GM18909 (cell line): ENCODE measurements at regions not wholly inside any gene's neighbourhood (a gene's known extent, or its start where the extent isn't known, plus 50 kb on each side); places are given as distances from the start of the nearest gene placed in this dataset.
"Not testable (repeated sequence)": the region's sequence is repeated elsewhere in the genome, so short reads cannot be mapped to it uniquely, and the experiment has no call there.

Experiments used
- ATAC-seq: cut with Tn5 transposase; IDR thresholded peaks from one replicate; pipeline ENCODE4 v1.9.1; 2021; ENCODE audit warnings: mild to moderate bottlenecking; ENCODE audit not compliant: unreplicated experiment, poor library complexity

DNA sequence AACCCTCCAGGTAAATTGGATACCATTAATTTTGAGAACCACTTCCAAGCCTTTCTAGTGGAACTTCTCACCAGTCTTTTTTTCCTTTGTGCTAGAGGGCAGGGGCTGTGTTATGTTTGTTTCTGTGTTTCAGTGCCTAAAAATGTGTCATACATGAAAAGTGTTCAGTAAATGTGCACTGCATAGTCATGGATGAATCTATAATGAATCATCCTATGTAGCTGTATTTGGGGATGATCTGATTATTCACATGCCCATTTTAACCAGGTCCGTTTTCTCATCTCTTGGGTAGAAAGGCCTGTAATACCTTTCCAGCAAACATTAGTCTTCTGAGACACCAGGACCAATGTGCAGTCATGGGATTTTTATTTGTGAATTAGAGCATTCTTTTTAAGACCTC lies 583.0 kb upstream of the GOLIM4 start:
- no peak for ATAC-seq

DNA sequence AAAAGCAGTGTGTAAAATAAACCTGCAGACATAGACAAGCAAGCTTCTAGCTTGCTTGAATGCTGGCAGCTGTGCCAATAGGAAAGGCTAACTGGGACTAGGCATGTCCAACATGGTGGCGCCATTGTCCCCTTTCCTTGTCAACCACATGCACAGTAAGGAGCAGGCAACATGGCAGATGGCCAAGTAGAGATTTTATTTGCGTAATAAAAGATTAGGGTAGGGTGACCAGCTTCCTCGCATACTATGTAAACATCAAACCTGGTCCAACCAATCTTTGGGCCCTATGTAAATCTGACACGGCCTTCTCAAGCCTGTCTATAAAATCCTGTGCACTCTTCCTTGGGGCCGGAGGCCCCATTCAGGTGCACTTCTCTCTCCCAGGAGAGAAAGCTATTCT lies 575.4 kb upstream of the GOLIM4 start:
- no peak for ATAC-seq

DNA sequence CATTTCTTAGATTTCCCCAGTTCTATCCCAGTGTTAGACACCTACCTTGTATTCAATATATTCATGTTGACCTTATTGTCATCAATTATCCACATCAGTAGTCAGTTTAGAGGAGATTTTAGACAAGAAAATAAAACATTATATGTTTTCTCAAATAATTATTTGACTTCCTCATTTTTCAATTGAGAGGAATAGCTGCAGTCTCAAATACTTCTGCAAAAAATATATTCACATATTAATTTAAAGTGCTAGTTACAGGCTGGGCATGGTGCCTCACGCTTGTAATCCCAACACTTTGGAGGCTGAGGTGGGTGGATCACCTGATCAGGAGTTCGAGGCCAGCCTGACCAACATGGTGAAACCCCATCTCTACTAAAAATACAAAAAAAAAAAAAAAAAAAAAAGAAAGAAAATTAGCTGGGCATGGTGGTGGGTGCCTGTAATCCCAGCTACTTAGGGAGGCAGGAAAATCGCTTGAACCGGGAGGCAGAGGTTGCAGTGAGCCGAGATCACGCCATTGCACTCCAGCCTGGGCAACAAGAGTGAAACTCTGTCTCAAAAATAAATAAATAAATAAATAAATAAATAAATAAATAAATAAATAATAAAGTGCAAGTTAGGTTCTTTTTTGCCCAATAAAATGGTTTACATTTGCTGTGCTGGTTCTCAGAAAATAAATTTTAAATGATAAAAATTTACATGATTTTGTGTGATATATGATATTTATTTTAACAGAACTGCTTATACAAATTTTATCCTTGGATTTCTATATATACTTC lies 565.3 kb upstream of the GOLIM4 start:
- ATAC-seq: not testable (repeated sequence)

DNA sequence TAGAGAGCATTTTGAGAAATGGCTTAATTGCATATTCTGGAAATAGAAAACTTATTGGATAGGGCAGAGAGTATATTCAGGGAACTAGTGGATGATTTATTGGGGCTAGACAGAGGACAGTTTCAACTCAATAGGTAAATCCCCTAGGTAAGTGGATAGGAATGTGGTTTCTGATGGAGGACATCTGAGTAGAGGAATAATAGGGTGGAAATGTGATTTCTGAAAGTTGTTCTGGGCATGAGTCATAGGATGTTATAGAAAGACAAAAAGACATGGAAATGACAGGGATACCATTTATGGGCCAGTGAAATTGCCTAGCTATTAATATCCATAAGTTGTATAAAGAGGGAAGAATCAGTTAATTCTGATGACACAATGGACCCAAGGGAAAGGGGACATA lies 563.3 kb upstream of the GOLIM4 start:
- ATAC-seq: no peak

DNA sequence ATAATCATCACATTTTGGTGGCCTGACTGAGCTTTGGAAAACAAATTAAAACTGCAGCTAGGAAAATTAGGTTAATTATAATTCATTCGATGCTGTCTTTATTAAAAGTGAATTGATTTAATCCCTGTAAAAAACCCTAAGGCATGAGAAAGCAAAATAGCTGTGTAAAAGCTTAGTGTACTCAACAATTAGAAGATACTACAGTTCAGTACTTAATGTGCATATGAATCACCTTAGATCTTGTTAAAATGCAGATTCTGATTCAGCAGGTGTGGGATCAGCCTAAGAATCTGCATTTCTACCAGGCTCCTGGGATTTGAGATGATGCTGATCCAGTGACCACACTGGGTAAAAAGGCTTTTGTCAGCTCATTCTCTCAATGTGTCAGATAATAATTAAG lies 559.9 kb upstream of the GOLIM4 start:
- no peak for ATAC-seq

DNA sequence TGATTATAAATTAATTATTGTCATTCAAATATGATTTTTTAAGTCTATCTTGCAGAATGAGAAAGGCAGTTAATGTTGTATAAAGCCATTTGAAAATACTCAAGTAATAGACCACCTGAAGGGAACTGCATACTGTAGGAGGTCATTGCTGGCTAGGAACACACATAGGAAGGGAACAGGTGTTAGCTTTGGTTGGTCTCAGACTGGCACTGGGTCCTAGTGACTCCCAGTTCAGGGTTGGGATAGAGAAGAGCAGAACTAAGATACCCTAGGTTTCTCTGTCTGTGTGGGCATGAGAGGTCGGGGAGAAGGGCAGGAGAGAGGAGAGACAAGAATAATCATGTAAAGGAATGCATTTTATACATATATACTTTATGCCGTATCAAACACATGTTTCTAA lies 559.0 kb upstream of the GOLIM4 start:
- no peak for ATAC-seq

DNA sequence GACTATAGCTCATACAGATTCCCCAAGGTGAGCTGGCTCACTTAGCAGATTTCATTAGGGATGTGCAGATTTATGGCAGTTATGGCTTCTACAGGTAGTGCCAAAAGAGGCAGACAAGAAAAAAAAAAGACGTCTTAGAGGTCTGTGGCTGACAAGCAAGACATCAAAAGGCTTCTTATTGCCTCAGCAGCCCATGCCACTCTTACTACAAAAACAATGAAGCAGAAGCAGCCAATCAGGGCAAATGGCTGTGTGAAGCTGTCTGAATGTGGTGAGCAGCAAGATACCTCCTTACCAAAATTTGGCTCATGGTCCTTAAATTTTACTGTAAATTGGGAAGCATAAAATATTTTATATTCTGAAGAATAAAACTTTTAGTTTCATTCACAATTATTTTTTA lies 557.5 kb upstream of the GOLIM4 start:
- ATAC-seq: no peak

DNA sequence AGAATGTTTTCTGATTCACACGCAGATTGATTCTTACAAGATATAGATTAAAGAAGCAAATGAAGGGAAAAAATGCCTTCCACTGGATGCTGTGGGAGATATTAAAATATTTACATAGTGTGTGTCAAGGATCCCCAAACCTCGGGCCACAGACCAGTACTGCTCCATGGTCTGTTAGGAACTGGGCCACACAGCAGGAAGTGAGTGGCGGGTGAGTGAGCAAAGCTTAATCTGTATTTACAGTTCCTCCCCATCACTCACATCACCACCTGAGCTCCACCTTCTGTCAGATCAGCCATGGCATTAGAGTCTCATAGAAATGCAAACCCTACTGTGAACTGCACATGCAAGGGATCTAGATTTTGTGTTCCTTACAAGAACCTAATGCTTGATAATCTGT lies 552.6 kb upstream of the GOLIM4 start:
- no peak for ATAC-seq

DNA sequence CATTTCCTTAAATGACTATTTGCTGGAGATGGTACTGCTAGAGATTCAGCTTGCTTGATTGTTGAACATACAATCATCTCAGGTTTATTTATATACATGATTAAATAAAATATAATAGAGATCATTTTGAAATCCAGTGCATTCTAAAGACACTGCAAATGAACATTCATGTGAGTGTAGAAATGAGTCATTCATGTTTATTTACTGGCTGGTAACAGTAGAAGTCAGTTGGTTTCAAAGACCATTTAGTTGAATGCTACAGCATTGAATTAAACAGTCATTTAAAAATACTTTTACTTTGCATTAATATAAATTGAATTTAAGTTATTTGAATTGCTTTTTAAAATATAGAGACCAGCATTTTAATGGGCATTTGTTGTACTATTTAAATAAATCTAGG lies 551.9 kb upstream of the GOLIM4 start:
- ATAC-seq: no peak

DNA sequence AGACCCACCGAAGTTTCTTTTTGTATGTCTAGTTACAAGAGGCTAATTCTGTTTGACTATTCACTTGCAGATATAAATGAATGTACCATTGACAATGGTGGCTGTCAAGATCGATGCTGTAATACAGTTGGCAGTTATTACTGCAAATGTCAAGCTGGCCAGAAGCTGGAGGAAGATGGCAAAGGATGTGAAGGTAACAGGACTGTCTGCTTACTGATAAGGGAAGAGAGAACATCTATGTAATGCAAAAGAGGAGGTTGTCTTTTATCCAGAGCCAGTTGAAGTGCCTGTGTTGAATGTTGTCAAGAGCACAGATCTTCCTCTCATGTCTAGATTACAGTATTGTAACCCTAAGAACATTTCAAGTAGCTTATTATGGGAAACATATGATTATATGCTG lies 549.5 kb upstream of the GOLIM4 start:
- ATAC-seq: no peak

DNA sequence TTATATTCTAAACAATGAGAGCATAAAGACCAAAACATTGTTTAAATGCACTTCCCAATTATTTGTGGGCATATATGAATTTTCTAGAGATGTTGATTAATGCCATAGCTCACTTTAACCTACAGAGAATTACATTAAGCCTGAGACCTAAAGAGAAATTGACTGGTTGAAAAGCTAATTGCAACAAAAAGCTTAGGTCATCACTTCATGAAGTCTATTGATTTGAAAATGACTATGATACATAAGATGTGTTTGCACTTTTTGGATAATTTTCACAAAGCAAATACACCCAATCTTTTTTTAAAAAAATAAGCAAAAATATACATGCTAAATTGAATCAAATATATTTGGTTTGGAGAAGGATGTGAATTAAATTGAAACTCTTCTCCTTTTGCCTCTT lies 532.8 kb upstream of the GOLIM4 start:
- ATAC-seq: no peak

DNA sequence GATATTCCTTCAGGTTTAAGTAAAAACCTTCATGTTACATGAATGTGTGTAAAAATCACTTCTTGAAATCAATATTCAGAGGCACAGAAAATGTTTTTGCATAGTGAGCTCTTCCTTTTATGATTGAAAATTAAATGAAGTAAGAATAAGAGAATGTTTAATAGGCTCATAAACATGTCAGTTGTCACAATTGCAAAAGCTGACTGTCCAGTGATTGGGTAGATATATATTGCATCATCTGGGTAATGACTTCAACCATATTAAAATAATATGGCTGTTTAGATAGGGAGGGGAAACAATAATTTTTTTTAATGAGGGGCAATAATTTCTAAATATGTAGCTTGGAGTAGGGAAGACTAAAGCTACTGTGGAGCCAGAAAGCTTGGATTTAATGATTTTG lies 529.8 kb upstream of the GOLIM4 start:
- no peak for ATAC-seq

DNA sequence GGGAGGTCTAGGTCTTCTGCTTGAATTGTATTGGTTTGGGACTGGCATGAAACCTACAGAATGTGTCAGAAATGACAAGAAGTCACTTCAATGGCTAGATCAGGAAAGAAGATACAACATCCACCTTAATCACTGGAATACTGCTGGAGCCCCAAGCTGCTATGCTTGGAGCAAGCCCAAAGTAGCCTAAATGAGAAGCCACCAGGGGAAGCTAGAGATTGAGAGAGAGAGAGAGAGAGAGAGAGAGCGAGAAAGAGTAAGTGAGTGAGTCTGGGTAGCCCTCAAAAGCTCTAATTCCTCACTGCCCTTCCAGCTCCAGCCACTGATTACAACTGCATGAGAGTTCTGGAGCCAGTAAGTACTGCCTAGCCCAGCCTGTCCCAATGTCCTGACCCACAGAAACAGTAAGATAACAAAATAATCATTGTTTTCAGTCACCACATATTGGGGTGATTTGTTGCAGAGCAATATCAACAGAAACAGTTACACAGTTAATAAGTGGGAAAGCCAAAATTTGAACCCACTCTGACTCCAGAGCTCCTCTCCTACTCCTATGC lies 529.2 kb upstream of the GOLIM4 start:
- ATAC-seq: no peak

DNA sequence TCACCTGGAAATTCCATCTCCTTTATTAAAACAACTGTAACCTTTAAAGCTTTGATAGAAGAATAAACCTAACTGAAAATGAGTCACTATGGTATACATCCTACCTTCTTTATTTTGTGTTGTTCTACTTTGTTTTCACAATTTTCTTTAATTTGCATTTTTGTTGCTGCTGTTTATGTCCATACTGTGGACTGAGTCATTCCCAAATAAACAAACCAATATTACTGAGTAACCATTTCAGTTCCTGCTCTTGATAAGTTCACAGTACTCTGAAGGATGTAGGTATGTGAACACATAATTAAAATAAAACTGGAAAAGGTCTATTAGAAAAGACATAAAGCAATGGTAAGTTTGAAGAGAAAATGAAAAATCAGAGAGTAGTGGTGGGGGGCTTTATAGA lies 528.5 kb upstream of the GOLIM4 start:
- no peak for ATAC-seq

DNA sequence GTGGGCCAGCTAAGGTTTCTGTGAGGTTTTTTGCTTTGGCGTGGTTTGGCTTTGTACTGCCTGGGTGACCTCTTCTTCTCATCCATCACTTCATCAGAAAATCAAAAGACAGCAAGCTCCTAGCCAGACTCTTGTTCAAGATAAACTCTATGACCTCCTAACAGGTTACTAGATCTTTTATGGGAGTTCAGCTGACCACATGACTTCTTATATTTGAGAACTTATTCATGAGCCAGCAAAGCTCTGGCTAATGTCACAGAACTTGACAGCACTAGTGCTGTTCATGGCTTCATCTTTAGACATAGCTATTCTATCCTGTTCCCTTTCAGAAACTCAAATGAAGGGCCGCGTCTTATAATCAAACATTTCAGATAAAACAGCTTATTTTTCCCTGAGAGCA lies 527.1 kb upstream of the GOLIM4 start:
- ATAC-seq: no peak

DNA sequence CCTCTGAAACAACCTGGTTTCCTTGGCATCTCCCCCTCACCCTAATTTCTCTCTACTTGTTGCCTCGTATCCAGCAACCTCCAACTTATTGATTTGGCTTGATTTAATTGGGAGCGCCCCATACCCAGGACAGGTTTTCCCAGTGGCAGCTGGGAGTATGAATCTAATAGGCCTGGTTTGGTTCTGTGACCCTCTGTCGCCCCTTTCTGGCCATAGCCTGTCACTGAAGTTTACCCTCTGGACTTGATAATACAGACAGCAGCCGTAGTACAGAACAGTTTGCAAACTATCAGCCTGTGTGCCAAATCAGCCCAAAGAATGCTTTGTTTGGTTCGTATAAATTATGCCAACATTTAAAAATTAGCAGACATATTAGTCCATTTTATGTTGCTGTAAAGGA lies 525.1 kb upstream of the GOLIM4 start:
- ATAC-seq: peak; percentile 56

DNA sequence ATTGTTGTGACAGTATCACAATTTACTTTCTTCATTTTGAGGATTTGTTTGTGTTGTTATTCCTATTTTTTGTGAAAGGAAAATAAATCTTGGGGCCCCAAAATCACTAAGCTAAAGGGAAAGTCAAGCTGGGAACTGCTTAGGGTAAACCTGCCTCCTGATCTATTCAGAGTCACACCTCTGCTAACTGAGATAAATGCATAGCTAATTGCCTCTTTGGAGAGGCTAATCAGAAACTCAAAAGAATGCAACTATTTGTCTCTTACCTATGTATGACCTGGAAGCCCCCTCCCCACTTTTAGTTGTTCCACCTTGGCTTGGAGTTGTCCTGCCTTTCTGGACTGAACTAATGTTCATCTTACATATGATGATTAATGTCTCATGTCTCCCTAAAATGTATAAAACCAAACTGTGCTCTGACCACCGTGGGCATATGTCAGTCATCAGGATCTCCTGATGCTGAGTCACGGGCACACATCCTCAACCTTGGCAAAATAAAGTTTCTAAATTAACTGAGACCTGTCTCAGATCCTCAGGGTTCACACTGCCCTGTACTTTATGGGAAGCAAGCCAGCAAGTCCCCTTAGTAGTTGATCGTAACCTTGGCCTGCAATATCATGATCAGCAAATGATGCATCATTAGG lies 523.2 kb upstream of the GOLIM4 start:
- no peak for ATAC-seq

DNA sequence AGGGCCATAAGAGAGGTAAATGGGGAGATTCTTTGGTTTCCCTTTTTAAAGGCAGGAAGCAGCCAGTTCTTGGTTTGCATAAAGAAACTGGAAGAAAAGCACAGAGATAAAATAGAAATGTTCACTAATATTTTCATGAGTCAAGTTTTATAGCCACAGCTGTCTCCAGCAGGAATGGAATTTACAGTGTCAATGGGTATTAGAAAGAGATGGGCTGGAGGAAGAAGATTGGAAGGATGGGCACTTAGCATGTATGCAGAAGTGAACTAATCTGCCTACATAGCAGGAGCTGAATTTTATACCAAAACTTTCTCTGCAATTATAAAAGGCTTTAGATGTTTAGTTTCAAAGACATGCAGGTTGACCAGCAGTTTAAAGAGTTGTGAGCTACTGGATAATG lies 521.9 kb upstream of the GOLIM4 start:
- no peak for ATAC-seq

DNA sequence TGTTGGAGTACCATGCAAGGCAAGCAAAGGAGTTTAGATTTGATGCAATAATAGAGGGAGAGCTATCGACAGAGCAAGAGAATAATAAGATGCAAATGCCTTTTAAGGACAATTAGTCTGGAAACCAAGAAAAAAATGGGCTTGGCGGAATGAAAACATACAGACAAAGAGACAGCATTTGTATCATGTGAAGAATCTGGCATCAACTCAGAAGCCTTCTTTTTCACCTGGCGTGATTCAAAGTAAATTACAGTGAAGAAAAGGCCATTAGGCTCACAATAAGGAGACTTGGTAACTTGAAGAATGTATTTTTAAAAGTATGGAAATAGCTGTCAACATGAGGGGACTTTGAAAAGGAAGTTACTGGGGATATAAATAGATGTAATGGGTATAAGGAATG lies 521.2 kb upstream of the GOLIM4 start:
- ATAC-seq: no peak

DNA sequence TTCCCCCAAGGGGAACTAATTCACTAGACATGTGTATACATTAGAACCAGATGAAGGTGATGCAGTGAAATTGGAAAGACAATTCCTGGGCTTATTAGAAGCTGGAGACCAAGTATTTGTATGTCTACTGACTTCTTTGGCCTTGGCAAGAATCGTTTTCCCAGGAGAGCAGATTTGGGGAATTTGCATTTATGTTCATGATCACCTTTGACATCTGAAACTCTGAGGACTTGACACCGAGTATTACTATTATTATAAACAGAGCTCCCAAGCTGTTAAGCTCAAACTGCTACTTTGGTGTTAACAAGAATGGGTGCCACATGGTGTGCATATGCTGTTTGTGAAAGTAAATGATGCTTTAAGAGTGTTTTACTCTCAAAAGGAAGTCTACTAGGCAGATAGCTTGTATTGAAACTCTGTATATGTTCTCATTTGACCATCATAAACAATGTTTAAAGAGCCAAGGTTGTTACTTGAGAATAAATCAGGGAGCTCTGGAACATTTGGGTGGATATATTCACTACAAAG lies 519.8 kb upstream of the GOLIM4 start:
- ATAC-seq: no peak

DNA sequence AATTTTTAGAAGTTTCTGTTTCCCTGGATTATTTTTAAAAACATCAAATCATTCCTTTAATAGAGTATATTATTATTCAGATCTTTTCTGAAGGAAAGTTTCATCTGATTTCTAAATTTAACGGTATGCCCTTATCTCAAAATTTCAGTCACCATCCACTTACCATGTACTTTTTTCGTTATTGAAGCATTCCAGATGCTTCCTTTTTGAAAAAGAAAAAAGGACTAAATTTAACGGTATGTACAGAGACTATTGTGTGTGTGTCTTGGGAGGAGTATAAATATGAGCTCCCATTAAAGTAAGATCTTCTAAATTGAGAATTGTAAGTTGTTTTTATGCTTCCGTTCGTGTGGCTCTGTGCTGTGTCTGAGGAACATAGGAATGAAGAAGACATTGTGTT lies 517.4 kb upstream of the GOLIM4 start:
- ATAC-seq: no peak

DNA sequence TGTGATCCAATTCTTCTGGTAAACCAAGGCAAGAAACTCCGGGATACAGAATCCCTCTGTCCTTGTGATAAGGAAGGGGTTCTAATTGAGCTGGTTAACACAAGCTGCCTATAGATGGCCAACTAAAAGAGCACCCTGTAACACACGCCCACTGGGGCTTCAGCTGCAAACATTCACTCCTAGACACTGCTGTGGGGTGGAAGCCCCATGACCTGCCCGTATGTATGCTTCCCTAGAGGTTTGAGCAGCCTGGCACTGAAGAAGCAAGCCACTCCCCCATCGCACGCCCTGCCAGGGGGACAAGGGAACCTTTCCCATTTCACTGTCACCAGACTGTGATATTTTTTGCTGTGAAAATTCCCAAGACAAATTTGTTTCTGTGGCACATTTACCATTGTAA lies 516.9 kb upstream of the GOLIM4 start:
- no peak for ATAC-seq
